Glutamatergic neuron (in vitro differentiated cells): ENCODE measurements at regions not wholly inside any gene's neighbourhood (a gene's known extent, or its start where the extent isn't known, plus 50 kb on each side); places are given as distances from the start of the nearest gene placed in this dataset.
"Not testable (repeated sequence)": the region's sequence is repeated elsewhere in the genome, so short reads cannot be mapped to it uniquely, and the experiment has no call there.

Experiments used
- DNase-seq: peaks from one replicate; pipeline ENCODE4 v3.0.0; 2022
- H3K27ac Mint-ChIP-seq: one replicate; pipeline ENCODE4 v1.8.0; 2020; ENCODE audit warnings: mild to moderate bottlenecking, mixed read lengths, inconsistent platforms; ENCODE audit not compliant: unreplicated experiment
- H3K27me3 Mint-ChIP-seq: one replicate; pipeline ENCODE4 v1.8.0; 2020; ENCODE audit warnings: mild to moderate bottlenecking, moderate library complexity, mixed read lengths, inconsistent platforms; ENCODE audit not compliant: unreplicated experiment
- H3K36me3 Mint-ChIP-seq: one replicate; pipeline ENCODE4 v1.8.0; 2020; ENCODE audit warnings: mild to moderate bottlenecking, mixed read lengths, inconsistent platforms; ENCODE audit not compliant: unreplicated experiment
- H3K4me1 Mint-ChIP-seq: one replicate; pipeline ENCODE4 v1.8.0; 2020; ENCODE audit warnings: mild to moderate bottlenecking, low read depth, mixed read lengths, inconsistent platforms; ENCODE audit not compliant: unreplicated experiment
- H3K4me3 Mint-ChIP-seq: one replicate; pipeline ENCODE4 v1.8.0; 2020; ENCODE audit warnings: mild to moderate bottlenecking, mixed read lengths, inconsistent platforms; ENCODE audit not compliant: unreplicated experiment
- H3K9me3 Mint-ChIP-seq: one replicate; pipeline ENCODE4 v1.8.0; 2020; ENCODE audit warnings: mild to moderate bottlenecking, moderate library complexity, mixed read lengths, inconsistent platforms; ENCODE audit not compliant: unreplicated experiment
- CTCF ChIP-seq: fragments of 200-600 bp; sonication (generic); IDR thresholded peaks from one replicate; pipeline ENCODE4 v1.5.0; 2021; ENCODE audit not compliant: partially characterized antibody, unreplicated experiment

- H3K4me3 Mint-ChIP-seq, H3K9me3 Mint-ChIP-seq, H3K4me1 Mint-ChIP-seq, H3K27me3 Mint-ChIP-seq, DNase-seq, H3K27ac Mint-ChIP-seq, H3K36me3 Mint-ChIP-seq: not testable (repeated sequence)
These were observed 56.2 kb downstream of the SPATA31A6 start for GRCh38 chr9:42239445-42240260.

- not testable (repeated sequence) for H3K27me3 Mint-ChIP-seq, H3K9me3 Mint-ChIP-seq, H3K4me1 Mint-ChIP-seq, H3K36me3 Mint-ChIP-seq, H3K4me3 Mint-ChIP-seq, H3K27ac Mint-ChIP-seq, DNase-seq
These were observed 56.8 kb downstream of the SPATA31A6 start for GRCh38 chr9:42240261-42240579.

GRCh38 chr9:42243211-42243610 lies 59.8 kb downstream of the SPATA31A6 start:
- not testable (repeated sequence) for H3K27me3 Mint-ChIP-seq, DNase-seq, H3K27ac Mint-ChIP-seq, H3K4me1 Mint-ChIP-seq, H3K4me3 Mint-ChIP-seq, H3K9me3 Mint-ChIP-seq, H3K36me3 Mint-ChIP-seq

- H3K4me1 Mint-ChIP-seq, H3K9me3 Mint-ChIP-seq: not testable (repeated sequence)
These were observed 60.4 kb downstream of the SPATA31A6 start for GRCh38 chr9:42243822-42244221.

GRCh38 chr9:42268729-42269128 lies 85.3 kb downstream of the SPATA31A6 start:
- not testable (repeated sequence) for H3K9me3 Mint-ChIP-seq, H3K27me3 Mint-ChIP-seq, H3K4me1 Mint-ChIP-seq, H3K27ac Mint-ChIP-seq, H3K4me3 Mint-ChIP-seq, DNase-seq
- peaks cover 12% of the 10 kb centered on the region for H3K36me3 Mint-ChIP-seq

More at GRCh38 chr9:42243822-42244221, 60.4 kb downstream of the SPATA31A6 start:
- not testable (repeated sequence) for H3K36me3 Mint-ChIP-seq, H3K27me3 Mint-ChIP-seq, H3K4me3 Mint-ChIP-seq, H3K27ac Mint-ChIP-seq, DNase-seq

- DNase-seq, H3K27ac Mint-ChIP-seq: not testable (repeated sequence)
These were observed 85.7 kb downstream of the SPATA31A6 start for GRCh38 chr9:42269171-42269570.

GRCh38 chr9:42273191-42273590 lies 89.7 kb downstream of the SPATA31A6 start:
- H3K4me1 Mint-ChIP-seq, H3K27ac Mint-ChIP-seq: not testable (repeated sequence)

More at GRCh38 chr9:42269171-42269570, 85.7 kb downstream of the SPATA31A6 start:
- not testable (repeated sequence) for H3K4me1 Mint-ChIP-seq, H3K9me3 Mint-ChIP-seq, H3K36me3 Mint-ChIP-seq, H3K27me3 Mint-ChIP-seq, H3K4me3 Mint-ChIP-seq

GRCh38 chr9:42275141-42275540 lies 91.7 kb downstream of the SPATA31A6 start:
- Mint-ChIP-seq H3K4me3 (no peak overlapping the region), H3K36me3 (peaks cover 4% of the 10 kb centered on the region), H3K4me1 (no peaks in the 10 kb centered on the region), H3K27ac (no peak overlapping the region), H3K27me3 (no peaks in the 10 kb centered on the region), H3K9me3 (peaks cover 1% of the 10 kb centered on the region)
- no peak for TF ChIP-seq CTCF
- DNase-seq: no peak

More at GRCh38 chr9:42273191-42273590, 89.7 kb downstream of the SPATA31A6 start:
- H3K4me3 Mint-ChIP-seq, H3K36me3 Mint-ChIP-seq, DNase-seq, H3K27me3 Mint-ChIP-seq, H3K9me3 Mint-ChIP-seq: not testable (repeated sequence)

- H3K4me1 Mint-ChIP-seq, H3K9me3 Mint-ChIP-seq, H3K4me3 Mint-ChIP-seq, H3K27me3 Mint-ChIP-seq, DNase-seq, H3K27ac Mint-ChIP-seq, H3K36me3 Mint-ChIP-seq: not testable (repeated sequence)
These were observed 99.2 kb downstream of the SPATA31A6 start for GRCh38 chr9:42282531-42283178.

- H3K27ac Mint-ChIP-seq, H3K4me1 Mint-ChIP-seq, H3K9me3 Mint-ChIP-seq, H3K36me3 Mint-ChIP-seq, H3K27me3 Mint-ChIP-seq, DNase-seq, H3K4me3 Mint-ChIP-seq: not testable (repeated sequence)
These were observed 99.7 kb downstream of the SPATA31A6 start for GRCh38 chr9:42283179-42283543.

GRCh38 chr9:42286145-42286845 lies 102.8 kb downstream of the SPATA31A6 start:
- H3K27me3 Mint-ChIP-seq, H3K4me3 Mint-ChIP-seq: not testable (repeated sequence)

More at GRCh38 chr9:42286145-42286845, 102.8 kb downstream of the SPATA31A6 start:
- DNase-seq, H3K36me3 Mint-ChIP-seq, H3K9me3 Mint-ChIP-seq, H3K27ac Mint-ChIP-seq, H3K4me1 Mint-ChIP-seq: not testable (repeated sequence)
